T-helper 22 cell (primary cell): ENCODE measurements at regions not wholly inside any gene's neighbourhood (a gene's known extent, or its start where the extent isn't known, plus 50 kb on each side); places are given as distances from the start of the nearest gene placed in this dataset.
"Not testable (repeated sequence)": the region's sequence is repeated elsewhere in the genome, so short reads cannot be mapped to it uniquely, and the experiment has no call there.

Experiments
- DNase-seq: peaks from one replicate; pipeline ENCODE4 v3.0.0-alpha.2; 2020; ENCODE audit warnings: low read depth

- DNase-seq = no peak
Measured at GRCh38 chr7:67913604-67914003, 917.0 kb downstream of the TYW1 start.

GRCh38 chr7:67916111-67916510 is 919.5 kb downstream of the TYW1 start:
- DNase-seq = not testable (repeated sequence)

DNA sequence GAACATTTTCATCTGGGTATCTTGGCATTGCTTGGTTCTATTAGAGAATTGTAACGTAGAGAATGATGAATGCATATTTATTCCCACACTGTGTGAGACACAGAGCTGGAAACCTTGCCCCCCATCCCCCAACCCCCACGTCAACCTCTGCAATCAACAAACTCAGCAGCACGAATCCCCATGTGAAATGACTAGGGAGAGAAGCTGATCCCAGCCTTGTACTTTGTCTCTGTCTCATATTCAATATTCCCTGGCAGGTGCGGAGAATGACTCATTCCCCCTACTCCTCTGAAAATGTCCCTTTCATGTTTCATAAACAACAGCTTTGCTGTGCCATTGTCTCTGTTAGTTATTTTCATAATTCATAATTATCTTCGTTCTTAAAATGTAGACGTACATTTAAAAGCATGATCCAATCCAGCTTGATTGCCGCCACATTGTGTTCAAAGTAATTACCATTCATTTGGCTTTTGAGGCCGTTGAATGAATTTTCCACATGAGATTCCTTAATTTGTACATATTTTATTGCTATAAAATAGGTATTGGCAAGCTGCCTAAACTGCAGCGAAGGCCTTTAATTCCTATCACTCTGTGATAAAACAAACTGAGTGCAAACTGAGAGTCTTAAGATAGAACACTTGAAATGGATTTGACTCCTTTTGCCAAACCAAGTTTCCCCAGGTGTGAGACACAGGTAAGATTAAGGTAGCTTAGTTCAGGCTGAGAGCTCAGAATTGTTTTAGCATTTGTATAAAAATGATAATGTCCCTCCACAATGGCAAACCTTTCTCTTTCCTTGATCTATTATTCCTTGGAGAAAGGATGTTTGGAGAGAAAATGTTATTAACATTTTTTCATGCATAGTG is 920.2 kb downstream of the TYW1 start:
- DNase-seq = no peak

GRCh38 chr7:67917437-67917755 is 920.8 kb downstream of the TYW1 start:
- no peak for DNase-seq

DNA sequence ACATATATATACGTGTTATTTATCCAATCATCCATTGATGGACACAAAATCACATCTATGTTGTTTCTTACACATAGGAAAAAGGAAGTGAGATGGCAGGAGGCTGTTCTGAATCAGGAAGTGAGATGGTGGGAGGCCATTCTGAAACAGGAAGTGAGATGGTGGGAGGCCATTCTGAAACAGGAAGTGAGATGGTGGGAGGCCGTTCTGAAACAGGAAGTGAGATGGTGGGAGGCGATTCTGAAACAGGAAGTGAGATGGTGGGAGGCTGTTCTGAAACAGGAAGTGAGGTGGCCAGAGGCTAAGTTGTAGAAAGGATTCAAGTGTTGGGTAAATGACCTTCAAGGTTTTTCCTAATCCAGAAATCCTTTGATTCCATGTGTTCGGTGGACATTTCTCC is 921.5 kb downstream of the TYW1 start:
- no peak for DNase-seq

DNA sequence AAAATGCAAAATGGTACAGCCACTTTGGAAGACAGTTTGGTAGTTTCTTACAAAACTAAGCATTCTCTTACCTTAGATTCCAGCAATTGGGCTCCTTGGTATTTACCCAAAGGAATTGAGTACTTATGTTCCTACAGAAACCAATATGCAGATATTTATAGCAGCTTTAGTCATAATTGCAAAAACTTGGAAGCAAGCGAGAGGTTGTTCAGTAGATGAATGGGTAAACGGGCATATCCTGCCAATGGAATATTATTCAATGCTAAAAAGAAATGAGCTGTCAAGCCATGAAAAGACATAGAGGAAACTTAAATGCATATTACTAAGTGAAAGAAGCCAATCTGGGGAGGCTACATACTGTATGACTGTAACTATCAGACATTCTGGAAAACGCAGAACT is 926.7 kb downstream of the TYW1 start:
- DNase-seq = no peak

DNA sequence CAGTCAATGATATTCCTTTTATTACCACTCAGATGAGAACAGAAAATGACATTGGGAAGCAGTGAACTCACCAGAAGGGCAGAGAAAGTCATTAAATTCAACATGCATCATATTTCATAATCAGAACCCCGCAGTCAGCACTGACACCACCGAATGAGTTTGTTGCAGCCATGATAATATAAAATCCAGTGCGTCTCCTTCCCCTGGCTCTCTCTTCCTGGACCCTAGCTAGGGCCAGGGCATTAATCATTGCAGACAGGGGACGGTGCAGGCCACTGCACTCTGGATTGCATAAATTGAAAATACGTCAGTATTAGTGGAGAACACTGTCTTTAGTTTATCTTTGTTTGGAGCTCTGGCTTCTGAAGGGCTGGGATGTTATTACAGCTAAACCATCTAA is 931.5 kb downstream of the TYW1 start:
- DNase-seq = no peak

GRCh38 chr7:67936447-67936846 is 939.8 kb downstream of the TYW1 start:
- not testable (repeated sequence) for DNase-seq

- DNase-seq = no peak
Measured at GRCh38 chr7:67940400-67940799, 943.8 kb downstream of the TYW1 start.

- DNase-seq = no peak
Measured at GRCh38 chr7:67947191-67947590, 950.6 kb downstream of the TYW1 start.

GRCh38 chr7:67947646-67948045 is 951.0 kb downstream of the TYW1 start:
- no peak for DNase-seq

DNA sequence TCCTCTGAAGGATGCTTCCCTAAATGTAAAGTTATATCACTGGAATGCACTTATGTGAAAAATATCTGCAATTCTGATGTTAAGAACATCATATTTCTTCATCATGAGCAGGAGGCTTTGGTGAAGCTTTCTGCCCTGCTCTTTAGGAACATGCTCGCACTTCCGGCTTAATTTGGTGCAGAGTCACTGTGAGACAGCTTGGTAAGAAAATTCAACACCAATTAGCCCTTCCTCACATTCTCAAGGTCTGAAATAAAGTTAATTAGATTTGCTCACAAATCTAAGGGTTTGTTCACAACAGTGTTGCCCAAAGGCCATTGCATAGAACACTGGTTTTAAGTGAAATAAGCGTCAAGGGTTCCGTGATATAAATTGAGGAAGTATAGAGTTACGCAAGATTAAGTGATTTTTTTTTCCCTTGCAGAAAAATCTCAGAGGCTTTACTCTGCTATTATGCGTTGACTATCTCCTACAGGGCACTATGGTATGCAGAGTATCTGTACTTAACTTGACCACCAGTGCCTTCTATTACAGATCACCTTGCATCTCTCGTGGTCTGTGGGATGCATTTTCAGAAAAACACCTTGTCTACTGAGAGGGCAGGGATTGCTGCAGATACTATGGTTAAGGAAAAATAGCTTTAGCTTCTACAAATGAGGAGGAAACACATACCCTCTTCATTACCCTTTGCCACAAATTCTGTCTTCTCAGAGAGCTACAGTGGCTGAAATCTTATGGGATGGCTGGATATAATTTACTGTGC is 953.9 kb downstream of the TYW1 start:
- DNase-seq = no peak

DNA sequence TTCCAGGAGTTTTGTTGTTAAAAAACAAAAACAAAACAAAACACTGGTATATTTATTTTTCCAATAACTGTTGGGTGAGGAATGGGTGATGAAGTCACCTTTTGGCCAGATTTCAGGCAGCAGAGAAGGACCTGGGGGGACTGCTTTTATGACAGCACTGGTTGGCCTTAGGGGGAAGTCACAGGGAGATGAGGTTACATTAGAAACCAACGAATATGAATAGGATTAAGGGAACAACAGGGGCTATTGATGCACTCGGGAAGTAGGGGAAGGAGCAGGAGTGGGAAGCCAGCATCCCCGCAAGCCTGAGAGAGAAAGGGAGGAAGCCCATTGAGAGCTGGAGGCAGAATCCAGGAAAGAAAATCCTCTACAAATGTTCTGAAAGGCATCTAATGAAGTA is 958.4 kb downstream of the TYW1 start:
- DNase-seq = no peak

- DNase-seq = no peak
Measured at GRCh38 chr7:67962863-67963262, 966.2 kb downstream of the TYW1 start.

- DNase-seq = no peak
Measured at GRCh38 chr7:67976490-67976889, 979.9 kb downstream of the TYW1 start.

DNA sequence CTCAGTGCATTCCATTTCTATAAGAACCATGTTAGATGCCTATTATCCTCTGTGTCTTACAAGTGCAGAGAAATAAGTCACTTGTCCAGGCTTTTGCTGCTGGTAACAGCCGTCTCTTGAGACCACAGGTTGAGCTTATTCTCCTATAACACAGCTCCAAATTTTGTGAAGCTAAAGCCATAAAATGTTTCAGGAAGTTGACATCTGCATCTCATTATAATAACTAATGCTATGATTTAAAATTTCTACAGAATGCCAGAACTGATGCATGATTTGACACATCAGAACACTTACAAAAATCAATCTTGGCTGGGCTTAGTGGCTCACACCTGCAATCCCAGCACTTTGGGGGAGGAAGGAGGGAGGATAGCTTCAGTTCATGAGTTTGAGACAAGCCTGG is 986.9 kb downstream of the TYW1 start:
- no peak for DNase-seq

DNA sequence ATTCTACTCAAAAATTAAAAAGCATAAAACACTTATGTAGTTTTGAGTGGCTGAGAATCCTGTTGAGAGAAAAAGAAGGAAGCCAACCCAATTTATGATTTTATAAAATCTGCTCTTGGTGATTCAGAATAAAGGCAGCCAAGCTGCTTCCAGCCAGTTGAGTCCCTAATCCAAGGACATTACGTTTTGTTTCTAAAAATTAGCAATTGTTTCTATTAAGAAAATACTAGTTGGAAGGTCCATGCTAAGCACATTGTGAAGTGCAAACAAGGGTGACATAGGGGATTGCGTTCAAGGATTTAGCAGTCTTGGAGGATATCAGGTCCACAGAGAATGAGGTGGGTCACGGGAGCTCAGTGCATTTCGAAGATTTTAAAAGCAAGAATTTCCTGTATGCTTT is 987.7 kb downstream of the TYW1 start:
- no peak for DNase-seq

GRCh38 chr7:67989142-67989541 is 992.5 kb downstream of the TYW1 start:
- no peak for DNase-seq

DNA sequence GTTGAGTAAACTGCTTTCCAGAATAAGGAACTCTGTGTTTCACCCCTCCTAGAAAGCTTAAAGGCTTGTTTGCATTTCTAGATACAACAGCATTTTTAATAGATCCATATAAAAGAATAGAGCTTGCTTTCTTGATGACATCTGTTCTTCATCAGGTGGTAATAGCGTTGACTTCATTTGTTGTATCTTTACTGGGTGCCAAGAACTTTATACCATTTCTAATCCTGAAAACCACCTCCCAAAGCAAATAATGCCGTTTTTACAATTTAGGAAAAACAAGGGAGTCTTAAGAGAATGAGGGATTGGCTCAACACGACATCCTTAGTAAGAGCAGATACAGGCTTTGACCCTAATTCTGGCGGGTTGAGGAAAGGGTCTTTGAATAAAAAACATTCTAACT is 993.4 kb downstream of the TYW1 start:
- no peak for DNase-seq

DNA sequence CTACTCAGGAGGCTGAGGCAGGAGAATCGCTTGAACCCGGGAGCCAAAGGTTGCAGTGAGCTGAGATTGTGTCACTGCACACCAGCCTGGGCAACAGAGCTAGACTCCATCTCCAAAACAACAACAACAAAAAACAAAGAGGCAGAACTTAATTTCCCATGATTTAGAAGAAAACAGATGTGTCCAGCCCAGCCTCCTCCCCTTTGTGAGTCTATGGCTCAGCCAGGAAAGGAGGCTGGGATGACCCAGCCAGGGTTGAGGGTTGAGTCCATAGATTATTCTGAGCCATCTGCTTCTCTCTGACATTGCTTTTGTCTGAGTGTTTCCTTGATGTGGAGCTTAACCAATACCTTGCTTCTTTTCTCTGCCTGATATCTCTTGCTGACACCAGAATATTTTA is 994.1 kb downstream of the TYW1 start:
- DNase-seq = no peak

DNA sequence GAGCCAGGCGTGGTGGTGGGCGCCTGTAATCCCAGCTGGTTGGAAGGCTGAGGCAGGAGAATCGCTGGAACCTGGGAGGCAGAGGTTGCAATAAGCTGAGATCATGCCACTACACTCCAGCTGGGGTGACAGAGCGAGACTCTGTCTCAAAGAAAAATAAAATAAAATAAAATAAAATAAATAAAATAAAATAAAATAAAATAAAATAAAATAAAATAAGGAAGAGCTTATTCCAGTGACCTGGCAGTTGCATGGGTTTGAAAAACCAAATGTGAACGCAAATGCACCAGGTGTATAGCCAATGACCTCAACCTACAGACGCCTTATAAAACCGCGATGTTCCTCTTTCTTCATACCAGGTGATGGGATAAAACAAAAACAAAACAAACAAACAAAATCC is 995.7 kb downstream of the TYW1 start:
- no peak for DNase-seq

DNA sequence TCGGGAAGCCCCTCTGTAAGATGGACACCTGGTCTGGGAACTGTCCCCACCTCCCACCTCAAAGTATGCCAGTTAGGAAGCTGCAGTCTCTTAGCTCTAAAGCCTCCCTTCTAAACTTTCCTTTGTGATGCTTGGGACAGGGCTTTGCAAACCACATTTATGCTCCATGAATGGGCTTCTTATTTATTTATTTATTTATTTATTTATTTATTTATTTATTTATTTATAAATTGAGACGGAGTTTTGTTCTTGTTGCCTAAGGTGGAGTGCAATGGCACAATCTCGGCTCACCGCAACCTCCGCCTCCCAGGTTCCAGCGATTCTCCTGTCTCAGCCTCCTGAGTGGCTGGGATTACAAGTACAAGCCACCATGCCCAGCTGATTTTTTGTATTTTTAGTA is 1009.4 kb downstream of the TYW1 start:
- DNase-seq = no peak

GRCh38 chr7:68006619-68007018 is 1010.0 kb downstream of the TYW1 start:
- DNase-seq = no peak

DNA sequence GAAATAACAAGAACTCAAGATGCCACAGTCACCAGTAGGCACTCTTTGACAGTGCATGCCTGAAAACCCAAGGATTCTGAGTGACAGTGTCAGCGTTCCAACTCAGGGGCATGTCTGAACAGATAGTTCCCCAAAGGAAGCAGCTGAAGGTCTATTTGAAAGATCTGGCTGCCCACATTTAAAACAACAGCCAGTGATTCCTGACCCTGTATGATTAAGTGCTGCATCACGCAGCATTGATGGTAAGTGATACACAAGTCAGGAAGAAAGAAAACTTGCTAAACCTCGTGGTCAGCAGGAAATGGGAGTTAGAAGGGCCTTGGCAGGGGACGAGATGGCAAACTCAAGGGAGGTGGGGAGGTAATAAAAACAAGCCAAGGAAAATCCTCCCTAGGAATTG is 1013.1 kb downstream of the TYW1 start:
- no peak for DNase-seq
